GOT3 (cell line): ENCODE measurements at regions not wholly inside any gene's neighbourhood (a gene's known extent, or its start where the extent isn't known, plus 50 kb on each side); places are given as distances from the start of the nearest gene placed in this dataset.
"Not testable (repeated sequence)": the region's sequence is repeated elsewhere in the genome, so short reads cannot be mapped to it uniquely, and the experiment has no call there.

ENCODE experiments used
- DNase-seq: peaks from one replicate; lab custom pipeline; 2025; ENCODE audit warnings: mixed read lengths; lab: John Stamatoyannopoulos, UW

- DNase-seq, result not testable (repeated sequence)
These were observed 705.8 kb downstream of the DTWD2 start for GRCh38 chr5:118282480-118283038.

GRCh38 chr5:118279540-118280294 is 708.6 kb downstream of the DTWD2 start:
- no peak for DNase-seq

- no peak for DNase-seq
These were observed 717.8 kb downstream of the DTWD2 start for GRCh38 chr5:118270526-118270925.

- no peak for DNase-seq
These were observed 730.1 kb downstream of the DTWD2 start for GRCh38 chr5:118258223-118258622.

GRCh38 chr5:118257066-118257465 is 731.3 kb downstream of the DTWD2 start:
- no peak for DNase-seq

GRCh38 chr5:118253225-118254061 is 734.9 kb downstream of the DTWD2 start:
- no peak for DNase-seq

GRCh38 chr5:118249386-118249785 is 739.0 kb downstream of the DTWD2 start:
- DNase-seq, result no peak

GRCh38 chr5:118247458-118247857 is 740.9 kb downstream of the DTWD2 start:
- DNase-seq, result no peak

- no peak for DNase-seq
These were observed 744.7 kb downstream of the DTWD2 start for GRCh38 chr5:118243613-118244012.

GRCh38 chr5:118243068-118243467 is 745.3 kb downstream of the DTWD2 start:
- DNase-seq, result no peak

GRCh38 chr5:118236108-118236849 is 752.1 kb downstream of the DTWD2 start:
- DNase-seq, result no peak

- DNase-seq, result no peak
These were observed 754.7 kb downstream of the DTWD2 start for GRCh38 chr5:118233606-118234005.

- no peak for DNase-seq
These were observed 759.9 kb downstream of the DTWD2 start for GRCh38 chr5:118228489-118228888.

GRCh38 chr5:118224546-118224945 is 763.8 kb downstream of the DTWD2 start:
- DNase-seq, result no peak

- DNase-seq, result no peak
These were observed 767.7 kb downstream of the DTWD2 start for GRCh38 chr5:118220556-118221195.

- no peak for DNase-seq
These were observed 776.7 kb downstream of the DTWD2 start for GRCh38 chr5:118211606-118212005.

- DNase-seq, result no peak
These were observed 780.3 kb downstream of the DTWD2 start for GRCh38 chr5:118208031-118208453.

GRCh38 chr5:118199801-118200200 is 788.5 kb downstream of the DTWD2 start:
- no peak for DNase-seq

- no peak for DNase-seq
These were observed 792.1 kb downstream of the DTWD2 start for GRCh38 chr5:118196229-118196628.

- no peak for DNase-seq
These were observed 793.1 kb downstream of the DTWD2 start for GRCh38 chr5:118195211-118195610.

- DNase-seq, result no peak
These were observed 795.0 kb downstream of the DTWD2 start for GRCh38 chr5:118193194-118193905.
